Ramos (cell line): ENCODE measurements at regions not wholly inside any gene's neighbourhood (a gene's known extent, or its start where the extent isn't known, plus 50 kb on each side); places are given as distances from the start of the nearest gene placed in this dataset.
"Not testable (repeated sequence)": the region's sequence is repeated elsewhere in the genome, so short reads cannot be mapped to it uniquely, and the experiment has no call there.

ENCODE experiments used
- in situ Hi-C: fragments of 300-500 bp; cut with MboI; formaldehyde crosslinking; loops from one replicate; pipeline ENCODE4 v1.14.3; 2022; ENCODE audit warnings: low sequenced_read_pairs; ENCODE audit not compliant: unreplicated experiment

DNA sequence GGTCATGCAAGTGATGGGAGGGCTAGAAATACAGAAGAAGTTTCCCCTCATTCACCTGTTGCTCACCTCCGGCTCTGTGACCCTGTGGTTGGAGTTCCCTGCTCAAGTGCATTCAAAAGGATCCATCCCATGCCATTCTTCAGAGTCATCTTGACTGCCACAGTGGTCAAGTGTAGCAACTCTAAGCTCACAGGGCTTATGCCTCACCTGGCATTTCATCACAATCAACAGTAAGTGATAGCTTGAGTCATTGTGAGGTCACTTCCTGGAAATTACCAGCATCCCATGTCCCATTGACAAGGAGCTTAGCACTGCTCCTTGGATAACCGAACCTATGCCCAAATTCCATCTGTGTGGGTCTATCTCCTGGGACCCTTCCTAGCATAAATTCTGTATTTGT, 55.6 kb downstream of the OR4C45 start:
- in situ Hi-C loops: no loop called here

DNA sequence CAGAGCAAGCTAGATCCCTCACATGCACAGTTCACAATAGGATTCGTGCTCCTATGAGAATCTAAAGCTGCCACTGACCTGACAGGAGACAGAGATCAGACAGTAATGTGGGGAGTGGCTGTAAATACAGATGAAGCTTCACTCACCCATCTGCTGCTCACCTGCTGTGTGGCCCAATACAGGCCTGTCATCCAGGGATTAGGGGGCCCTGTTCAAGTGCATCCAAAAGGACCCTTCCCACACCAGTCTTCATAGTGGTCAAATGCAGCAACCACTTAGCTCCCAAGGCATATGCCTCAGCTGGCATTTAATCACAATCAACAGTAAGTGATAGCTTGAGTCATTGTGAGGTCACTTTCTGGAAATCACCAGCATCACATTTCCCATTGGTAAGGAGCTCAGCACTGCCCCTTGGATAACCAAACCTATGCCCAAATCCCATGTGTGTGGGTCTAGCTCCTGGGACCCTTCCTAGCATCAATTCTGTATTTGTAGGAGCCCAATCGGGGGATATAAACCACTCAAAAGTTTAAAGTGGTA, 65.6 kb downstream of the OR4C45 start:
- in situ Hi-C loops: no loop called here

GRCh38 chr11:50102916-50103315, 70.2 kb downstream of the OR4C45 start:
- in situ Hi-C loops: no loop called here

DNA sequence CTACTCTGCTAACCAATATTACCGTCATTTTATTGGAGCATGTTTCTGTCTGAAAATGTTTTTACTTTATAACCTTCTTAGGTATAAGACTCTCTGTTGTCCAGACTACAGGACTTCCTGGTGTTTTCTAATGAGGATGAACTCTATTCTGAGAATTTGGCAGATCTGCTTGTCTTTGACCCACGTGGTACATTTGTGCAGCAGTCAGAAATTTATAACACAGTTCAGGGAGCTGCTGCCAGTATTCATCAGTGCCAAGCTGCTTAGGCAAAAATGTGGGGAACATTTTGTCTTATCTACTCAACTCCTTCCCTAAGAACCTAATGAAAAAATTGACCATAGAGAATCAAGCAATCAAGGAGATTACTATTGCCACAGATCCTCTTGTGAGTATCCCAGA, 108.0 kb downstream of the OR4C45 start:
- in situ Hi-C loops: not testable (repeated sequence)

DNA sequence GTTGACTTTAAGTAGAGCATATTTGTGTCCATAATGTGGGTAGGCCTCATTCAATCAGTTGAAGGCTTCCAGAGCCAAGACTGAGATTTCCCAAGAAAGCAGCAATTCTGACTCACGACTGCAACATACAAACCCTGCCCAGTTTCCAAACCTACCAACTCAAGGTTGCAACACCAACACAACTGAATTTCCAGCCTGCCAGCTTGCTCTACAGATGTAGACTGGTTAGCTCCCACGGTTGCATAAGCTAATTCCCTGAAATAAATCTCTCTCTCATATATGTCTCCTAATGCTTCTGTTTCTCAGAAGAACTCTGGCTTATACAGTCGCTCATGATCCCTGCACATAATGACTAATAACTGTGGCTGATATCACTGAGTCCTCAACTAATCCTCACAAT, 113.6 kb downstream of the OR4C45 start:
- in situ Hi-C loops: not testable (repeated sequence)

DNA sequence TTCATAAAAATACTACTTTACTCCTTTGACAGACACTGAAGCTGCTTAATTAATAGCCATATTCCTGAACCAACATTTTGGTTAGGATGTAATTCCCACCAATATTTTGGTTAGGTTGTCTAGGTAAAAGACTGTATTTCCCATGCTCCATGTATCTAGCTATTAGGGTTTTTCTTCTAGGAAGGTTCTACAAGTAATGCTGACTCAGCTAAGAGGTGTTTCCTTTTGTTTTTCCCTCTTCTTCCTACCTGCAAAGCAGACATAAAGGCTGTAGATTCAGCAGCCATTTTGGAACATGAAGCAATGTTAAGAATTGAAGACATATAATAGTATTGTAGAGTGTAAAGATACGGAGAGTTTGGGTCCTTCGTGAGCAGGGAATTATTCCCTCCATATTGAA, 115.3 kb downstream of the OR4C45 start:
- in situ Hi-C loops: not testable (repeated sequence)

- in situ Hi-C loops: loop anchor here (25.0 kb wide), 2 partner anchors 107 to 332 kb away; no protein-coding TSS in a partner anchor
Measured at GRCh38 chr11:50155508-50155907, 122.8 kb downstream of the OR4C45 start.

GRCh38 chr11:50164050-50164449, 131.4 kb downstream of the OR4C45 start:
- in situ Hi-C loops: loop anchor here (25.0 kb wide), 2 partner anchors 98 to 323 kb away; no protein-coding TSS in a partner anchor

DNA sequence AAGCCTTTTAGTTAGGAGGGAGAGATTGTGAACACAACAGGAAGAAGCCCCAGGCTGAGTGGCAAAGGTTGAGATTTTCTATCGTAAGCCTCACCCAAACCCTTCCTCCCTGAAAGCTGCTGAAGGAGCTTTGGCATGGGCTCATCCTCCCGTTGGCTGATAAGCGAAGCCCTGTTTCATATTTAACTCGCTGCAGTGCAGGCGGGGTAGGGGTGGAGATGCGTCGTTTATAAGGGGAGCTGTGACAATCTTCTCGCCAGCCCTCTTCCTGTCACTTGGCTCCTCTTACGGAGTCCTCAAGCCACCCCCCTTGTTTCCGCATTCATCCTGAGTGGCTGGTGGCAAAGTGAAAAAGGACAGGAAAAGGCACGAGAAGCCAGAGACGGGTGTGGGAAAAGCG, 137.0 kb downstream of the OR4C45 start:
- in situ Hi-C loops: loop anchor here (25.0 kb wide), 2 partner anchors 93 to 318 kb away; no protein-coding TSS in a partner anchor

DNA sequence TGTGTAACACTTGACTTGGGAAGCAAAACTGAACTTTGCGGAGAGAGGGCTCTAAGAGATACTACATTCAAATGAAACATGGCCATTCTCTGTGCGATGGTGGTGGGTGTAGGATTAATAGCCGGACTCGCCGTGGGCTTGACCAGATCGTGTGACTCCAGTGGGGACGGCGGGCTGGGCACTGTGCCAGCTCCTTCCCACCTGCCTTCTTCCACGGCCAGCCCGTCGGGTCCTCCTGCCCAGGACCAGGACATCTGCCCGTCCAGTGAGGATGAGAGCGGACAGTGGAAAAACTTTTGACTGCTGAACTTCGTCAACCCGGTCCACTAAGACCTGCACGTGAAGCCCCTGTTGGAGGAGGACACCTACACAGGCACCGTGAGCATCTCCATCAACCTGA, 137.4 kb downstream of the OR4C45 start:
- in situ Hi-C loops: loop anchor here (25.0 kb wide), 2 partner anchors 92 to 317 kb away; no protein-coding TSS in a partner anchor

GRCh38 chr11:50174189-50174588, 141.5 kb downstream of the OR4C45 start:
- in situ Hi-C loops: loop anchor here (25.0 kb wide), 2 partner anchors 88 to 313 kb away; no protein-coding TSS in a partner anchor

DNA sequence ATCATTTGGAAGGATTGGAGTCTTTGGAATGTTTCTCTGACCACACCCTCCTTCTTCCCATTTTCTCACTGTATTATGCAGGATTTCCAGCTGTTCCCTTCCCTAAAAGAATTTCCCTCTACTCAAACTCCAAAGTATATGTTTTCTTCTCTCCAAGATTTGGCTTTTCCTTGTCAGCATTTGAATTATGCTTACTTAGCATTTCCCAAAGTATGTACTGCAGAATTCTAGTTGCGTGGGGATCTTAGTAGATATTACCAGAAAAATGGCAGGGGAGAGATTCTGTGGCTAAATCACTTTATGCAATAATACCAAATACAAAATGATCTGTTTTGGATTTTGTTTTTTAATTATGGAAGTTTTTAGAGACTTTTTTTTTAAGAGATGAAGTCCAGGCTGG, 142.3 kb downstream of the OR4C45 start:
- in situ Hi-C loops: loop anchor here (25.0 kb wide), 2 partner anchors 87 to 312 kb away; no protein-coding TSS in a partner anchor

- in situ Hi-C loops: no loop called here
Measured at GRCh38 chr11:50178737-50179136, 146.1 kb downstream of the OR4C45 start.

GRCh38 chr11:50181334-50181733, 148.7 kb downstream of the OR4C45 start:
- in situ Hi-C loops: no loop called here

DNA sequence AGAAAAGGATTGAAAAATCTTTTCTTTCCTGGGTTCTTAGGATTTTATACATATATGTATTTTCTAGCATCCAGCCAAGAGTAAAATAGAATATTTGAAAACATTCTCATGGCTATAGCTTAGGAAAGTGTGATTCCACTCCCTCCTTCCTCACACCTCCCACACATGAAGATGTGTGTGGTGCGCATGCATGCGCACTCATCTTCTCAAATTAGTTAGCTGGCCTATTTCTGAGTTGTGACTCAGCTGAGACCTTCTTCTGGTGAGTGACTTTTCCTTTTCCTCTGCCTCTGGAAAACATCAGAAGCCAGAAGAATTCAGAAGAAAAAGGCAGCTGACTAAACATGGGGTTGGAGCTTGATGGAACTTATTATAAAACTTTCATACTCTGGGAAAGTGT, 149.8 kb downstream of the OR4C45 start:
- in situ Hi-C loops: no loop called here

GRCh38 chr11:50183170-50183569, 150.5 kb downstream of the OR4C45 start:
- in situ Hi-C loops: not testable (repeated sequence)

DNA sequence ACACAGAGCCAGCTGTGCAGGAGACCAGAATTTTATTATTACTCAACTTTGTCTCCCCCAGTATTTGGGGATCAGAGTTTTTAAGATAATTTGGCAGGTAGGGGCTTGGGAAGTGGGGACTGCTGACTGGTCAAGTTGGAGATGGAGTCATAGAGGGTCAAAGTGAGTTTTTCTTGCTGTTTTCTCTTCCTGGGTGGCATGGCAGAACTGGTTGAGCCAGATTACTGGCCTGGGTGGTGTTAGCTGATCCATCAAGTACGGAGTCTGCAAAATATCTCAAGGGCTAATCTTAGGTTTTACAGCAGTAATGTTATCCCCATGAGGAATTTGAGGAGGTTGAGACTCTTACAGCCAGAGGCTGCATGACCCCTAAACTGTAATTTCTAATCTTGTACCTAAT, 153.5 kb downstream of the OR4C45 start:
- in situ Hi-C loops: no loop called here

GRCh38 chr11:50187220-50187619, 154.5 kb downstream of the OR4C45 start:
- in situ Hi-C loops: no loop called here

GRCh38 chr11:50188040-50188439, 155.4 kb downstream of the OR4C45 start:
- in situ Hi-C loops: no loop called here

- in situ Hi-C loops: no loop called here
Measured at GRCh38 chr11:50192743-50193142, 160.1 kb downstream of the OR4C45 start.

GRCh38 chr11:50214376-50214775, 181.7 kb downstream of the OR4C45 start:
- in situ Hi-C loops: no loop called here

DNA sequence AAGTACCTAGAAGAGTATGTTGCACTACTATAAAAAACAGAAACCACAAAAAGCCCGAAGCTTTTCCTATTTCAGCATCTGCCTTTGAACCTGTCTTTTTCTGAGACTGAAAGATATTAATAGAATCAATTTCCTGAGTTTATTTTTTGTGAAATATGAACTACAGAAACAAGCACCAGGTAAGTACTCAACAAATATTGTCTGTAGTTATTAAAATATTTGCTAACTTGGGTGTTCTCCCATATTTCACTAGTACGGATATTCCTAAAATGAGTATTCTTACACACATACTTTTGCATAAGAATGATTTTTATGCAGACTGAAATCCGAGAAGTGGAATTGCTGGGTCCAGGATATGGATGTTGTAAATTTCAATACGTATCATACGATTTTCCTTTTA, 188.0 kb downstream of the OR4C45 start:
- in situ Hi-C loops: no loop called here
